COLO668 (cell line): ENCODE measurements at regions not wholly inside any gene's neighbourhood (a gene's known extent, or its start where the extent isn't known, plus 50 kb on each side); places are given as distances from the start of the nearest gene placed in this dataset.

Experiments
- DNase-seq: peaks from one replicate; lab custom pipeline; 2025; ENCODE audit not compliant: unreplicated experiment; lab: John Stamatoyannopoulos, UW

- DNase-seq: no peak
These were observed 61.6 kb upstream of the GYPA start for GRCh38 chr4:144202081-144202480.

DNA sequence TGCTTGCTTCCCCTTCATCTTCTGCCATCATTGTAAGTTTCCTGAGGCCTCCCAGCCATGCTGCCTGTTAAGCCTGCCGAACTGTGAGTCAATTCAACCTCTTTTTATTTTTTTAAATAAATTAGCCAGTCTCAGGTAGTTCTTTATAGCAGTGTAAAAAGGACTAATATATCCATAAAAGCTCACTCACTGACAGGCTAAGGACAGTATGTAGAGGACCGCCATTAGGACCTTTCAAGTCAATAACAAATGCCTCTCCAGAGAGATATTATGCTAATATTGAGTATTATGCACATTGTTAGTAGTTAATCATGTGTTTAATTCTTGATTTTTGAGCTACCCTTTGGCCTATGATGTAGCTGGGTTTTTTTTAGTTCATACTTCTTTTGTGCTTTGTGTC is 62.6 kb upstream of the GYPA start:
- DNase-seq: no peak

GRCh38 chr4:144204431-144204830 is 63.9 kb upstream of the GYPA start:
- no peak for DNase-seq

DNA sequence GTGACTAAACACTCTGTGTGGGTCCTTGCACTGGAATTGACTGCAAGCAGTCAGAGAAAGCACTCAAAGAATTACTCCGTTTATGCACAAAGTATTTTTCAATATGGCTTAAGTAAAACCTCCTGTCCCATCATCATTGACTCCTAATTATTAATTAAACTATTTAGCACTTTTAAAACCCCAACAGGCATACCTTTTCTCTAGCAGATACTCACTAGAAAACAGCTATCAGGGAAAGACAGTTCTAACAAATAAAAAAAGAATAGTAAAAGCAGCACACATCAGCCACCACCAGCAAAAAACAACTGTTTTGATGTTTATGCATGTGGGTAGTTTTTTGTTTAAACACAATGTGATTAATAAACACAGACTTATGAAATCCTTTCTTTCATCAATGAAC is 66.2 kb upstream of the GYPA start:
- no peak for DNase-seq

- DNase-seq: no peak
These were observed 67.6 kb upstream of the GYPA start for GRCh38 chr4:144208074-144208473.

DNA sequence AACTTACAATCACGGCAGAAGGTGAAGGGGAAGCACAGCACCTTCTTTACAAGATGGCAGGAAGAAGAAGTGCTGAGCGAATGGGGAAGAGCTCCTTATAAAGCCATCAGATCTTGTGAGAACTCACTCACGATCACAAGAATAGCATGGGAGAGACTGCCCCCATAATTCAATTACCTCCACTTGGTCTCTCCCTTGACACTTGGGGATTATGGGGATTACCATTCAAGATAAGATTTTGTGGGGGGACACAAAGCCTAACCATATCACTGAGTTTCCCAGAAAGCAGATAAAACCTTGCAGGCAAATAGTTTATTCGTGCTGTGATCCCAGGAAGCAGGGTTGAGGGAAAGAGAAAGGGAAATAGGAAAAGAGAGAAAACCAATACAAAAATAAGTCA is 69.0 kb upstream of the GYPA start:
- DNase-seq: no peak

DNA sequence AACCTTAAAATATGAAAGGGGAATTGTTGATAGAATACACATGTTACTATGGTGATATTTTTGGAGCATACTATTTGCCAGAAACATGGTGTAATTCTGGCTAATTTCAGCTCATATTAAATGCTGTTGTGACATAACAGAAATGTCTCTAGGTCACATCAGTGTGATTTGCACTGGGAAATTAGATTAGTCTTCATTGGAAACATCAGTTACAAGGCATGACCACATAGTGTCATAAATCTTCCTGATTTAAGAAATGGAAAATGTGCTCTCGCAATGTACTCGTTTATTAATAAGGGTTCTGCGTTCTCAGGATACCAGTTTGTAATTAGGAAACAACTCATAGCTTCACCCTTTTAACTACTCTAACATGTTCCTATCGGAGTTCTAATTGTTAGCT is 72.9 kb upstream of the GYPA start:
- DNase-seq: no peak

GRCh38 chr4:144223149-144223548 is 82.6 kb upstream of the GYPA start:
- DNase-seq: no peak

- no peak for DNase-seq
These were observed 83.1 kb upstream of the GYPA start for GRCh38 chr4:144223661-144224060.

DNA sequence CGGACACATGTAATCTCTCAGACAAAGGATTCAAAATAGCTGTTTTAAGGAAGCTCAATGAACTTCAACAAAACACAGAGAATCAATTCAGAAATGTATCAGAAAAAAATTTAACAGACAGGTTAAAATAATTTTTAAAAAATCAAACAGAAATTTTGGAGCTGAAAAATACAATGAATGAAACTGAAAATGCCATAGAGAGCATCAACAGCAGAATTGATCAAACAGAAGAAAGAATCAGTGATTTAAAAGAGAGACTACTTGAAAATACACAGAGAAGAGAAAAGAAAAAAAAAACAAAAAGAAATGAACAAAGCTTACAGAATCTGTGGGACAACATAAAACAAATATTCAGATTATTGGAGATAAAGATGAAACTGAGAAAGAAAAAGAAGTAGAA is 118.8 kb upstream of the GYPA start:
- DNase-seq: no peak

GRCh38 chr4:144267084-144267483 is 126.6 kb upstream of the GYPA start:
- no peak for DNase-seq

- DNase-seq: no peak
These were observed 140.2 kb upstream of the GYPA start for GRCh38 chr4:144280688-144281087.

GRCh38 chr4:144283526-144283925 is 143.0 kb upstream of the GYPA start:
- no peak for DNase-seq

DNA sequence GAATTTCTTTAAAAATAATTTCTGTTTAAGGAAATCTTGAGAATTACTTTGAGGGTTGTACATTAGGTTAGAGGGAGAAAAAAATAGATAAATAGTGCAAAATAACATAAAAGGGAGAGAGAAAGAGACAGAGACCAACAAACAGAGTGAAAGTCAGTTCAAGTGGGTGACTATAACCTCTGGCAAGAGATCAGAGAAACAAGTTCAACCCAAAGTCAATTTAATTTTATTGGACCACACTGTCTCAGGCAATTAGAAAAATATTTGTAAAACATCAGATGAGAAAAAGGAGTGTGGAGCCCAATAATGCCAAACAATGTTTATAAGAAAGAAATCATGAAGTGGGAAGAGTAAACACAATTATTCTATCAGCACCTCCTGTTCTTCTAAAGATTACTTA is 143.5 kb upstream of the GYPA start:
- DNase-seq: no peak

- DNase-seq: no peak
These were observed 147.7 kb upstream of the GYPA start for GRCh38 chr4:144288011-144288903.

DNA sequence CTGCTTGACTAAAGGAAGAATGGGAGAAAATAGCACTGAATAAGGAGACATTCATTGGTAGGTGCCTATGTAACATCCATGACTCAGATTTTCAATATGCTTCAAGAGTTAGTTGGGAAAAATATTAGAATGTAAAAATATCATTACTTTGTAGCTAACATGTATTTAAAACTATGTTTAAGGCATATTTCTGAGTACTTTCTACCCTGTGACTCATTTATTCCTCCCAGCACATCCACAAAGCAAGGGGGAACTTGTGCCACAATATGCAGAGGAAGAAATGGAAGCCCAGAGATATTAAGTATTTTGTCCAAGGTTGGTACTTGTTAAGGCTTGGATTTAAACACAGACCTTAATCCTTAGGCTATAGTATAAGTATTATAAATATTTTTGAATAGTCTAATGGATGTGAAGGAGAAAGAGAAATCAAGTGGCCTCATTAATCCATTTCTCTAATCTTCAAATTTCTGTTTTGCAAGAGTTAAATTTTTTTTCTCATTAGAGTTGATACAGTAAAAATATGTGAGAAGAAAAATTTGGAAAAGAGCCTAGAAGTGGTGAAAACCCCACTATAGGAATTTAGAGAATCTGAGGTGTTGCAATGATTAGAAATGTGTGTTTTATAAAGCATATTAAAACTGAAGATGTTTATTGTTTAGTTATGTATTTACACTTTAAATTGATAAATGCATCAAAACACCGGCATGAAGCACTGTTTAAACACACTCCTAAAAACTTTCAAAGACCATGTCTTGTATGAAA is 149.3 kb upstream of the GYPA start:
- DNase-seq: no peak

DNA sequence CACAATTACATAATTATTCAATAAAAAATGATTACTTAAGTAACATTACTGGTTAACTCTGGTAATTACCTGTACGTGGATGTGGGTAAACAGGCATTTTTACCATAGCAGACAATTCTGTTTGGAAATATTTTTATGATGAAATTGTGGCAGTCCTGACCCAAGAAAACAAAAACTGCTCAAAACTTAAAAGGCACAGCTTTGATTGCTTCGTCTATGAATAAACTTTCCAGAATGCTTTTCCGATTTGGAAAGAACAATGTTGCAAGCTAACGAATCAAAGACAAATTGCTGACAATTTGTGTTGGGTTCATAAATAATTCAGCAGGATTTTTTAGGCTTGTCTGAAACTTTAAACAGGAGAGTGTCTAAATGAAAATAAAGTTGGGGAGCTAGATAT is 150.6 kb upstream of the GYPA start:
- no peak for DNase-seq

DNA sequence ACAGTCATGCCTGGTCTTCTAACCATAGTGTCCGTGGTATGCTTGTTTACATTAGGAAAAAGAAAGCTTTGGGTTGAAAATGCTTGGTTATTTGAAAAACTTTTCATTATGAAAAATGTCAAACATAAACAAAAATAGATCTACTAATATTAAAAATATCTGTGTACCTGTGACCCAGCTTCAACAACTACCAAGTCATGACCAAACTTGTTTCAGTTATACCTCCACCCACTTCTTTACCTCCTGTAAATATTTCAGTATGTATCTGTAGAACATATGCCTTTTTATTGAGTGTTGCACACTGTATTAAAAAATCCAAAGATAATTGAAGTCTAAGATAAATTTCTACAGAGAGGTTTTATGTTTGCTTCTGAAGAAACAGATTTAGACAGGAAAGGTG is 153.7 kb upstream of the GYPA start:
- DNase-seq: no peak

DNA sequence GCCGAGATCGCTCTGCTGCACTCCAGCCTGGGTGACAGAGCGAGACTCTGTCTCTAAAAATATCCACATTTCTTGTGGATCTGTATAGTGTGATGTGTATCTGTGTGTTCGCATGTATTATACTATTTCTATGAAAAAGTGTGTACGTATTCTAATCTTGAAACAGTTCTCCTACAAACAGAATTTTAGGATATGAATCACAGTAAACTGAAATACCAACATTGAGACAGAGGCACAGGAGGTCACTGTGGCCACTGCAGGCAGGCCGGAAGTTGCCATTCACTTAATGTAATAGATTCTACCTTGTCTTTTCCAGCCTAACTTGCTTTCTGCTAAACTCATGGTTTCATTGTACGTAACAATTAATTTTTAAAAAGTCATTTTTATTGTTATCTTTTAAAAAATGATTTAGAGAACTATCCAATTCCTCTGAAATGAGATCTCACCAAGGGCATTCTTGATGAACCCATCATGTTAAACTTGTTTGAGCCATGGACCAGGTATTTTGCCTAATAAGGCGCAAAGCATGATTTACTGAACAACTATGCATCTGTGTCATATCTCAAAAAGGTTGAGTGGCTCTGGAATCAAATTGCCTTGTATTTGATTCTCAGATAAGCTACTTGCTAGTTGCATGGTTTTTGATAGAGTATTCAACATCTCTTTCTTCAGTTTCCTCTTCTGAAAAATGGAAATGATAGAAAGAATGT is 154.9 kb upstream of the GYPA start:
- DNase-seq: no peak

DNA sequence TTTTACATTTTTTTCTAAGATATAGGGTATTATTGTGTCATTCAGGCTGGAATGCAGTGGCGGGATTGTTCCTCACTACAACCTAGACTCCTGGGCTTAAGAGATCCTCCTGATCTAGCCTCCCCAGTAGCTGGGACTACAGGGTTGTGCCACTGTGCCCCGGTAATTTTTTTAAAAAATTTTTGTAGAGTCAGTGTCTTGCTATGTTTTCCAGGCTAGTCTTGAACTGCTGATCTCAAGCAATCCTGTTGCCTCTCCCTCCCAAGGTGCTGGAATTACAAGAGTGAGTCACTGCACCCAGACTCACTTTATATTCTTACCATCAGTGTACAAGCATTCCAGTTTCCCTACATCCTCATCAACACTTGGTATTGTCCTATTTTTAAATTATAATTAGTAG is 156.4 kb upstream of the GYPA start:
- DNase-seq: no peak

DNA sequence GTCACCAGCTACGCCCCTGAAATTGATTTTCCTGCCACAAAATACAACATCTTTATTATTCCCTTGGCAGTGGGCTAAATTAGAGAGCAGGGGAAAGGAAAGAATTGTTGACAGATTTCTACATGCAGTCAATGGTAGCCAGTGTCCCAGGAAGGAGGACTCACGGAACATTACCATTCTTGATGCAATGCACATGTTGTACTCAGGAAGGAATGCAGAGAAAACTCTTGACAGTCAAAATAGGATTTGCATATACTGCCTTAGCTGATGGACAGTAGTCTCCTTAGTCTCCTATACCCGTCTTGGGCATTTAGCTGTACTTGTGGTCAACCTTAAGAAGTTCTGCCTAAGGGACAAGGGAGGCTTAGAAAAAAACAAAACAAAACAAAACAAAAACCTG is 158.0 kb upstream of the GYPA start:
- DNase-seq: no peak

GRCh38 chr4:144300616-144301015 is 160.1 kb upstream of the GYPA start:
- no peak for DNase-seq
